ENCODE measurements at regions not wholly inside any gene's neighbourhood (a gene's known extent, or its start where the extent isn't known, plus 50 kb on each side); places are given as distances from the start of the nearest gene placed in this dataset.

GRCh38 chr4:14043203-14043602 is 415.7 kb upstream of the BOD1L1 start:
- no peak overlapping the region for H2AK5ac ChIP-seq (ENCODE audit: insufficient read length, low read length)
- no peak overlapping the region for H4K5ac ChIP-seq (ENCODE audit: insufficient read length, low read depth, low read length)
- no peak overlapping the region for H2BK20ac ChIP-seq (ENCODE audit: low read depth, low read length, poor library complexity, severe bottlenecking)
- Mint-ChIP-seq H3K27me3 (ENCODE audit: low read depth) (no peaks in the 10 kb centered on the region; the same call in 1 of the 2 replicates), H3K36me3 (ENCODE audit: insufficient read depth in 1 of 3, low read depth in 3 of 3) (no peaks in the 10 kb centered on the region; a peak in 1 of 7 replicates), H3K27ac (no peak overlapping the region), H3K9me3 (no peaks in the 10 kb centered on the region; a peak in 1 of 5 replicates), H3K4me1 (peaks cover 0 to 5% of the 10 kb centered on the region in 2 experiments; a peak in 1 of 4 replicates), H3K4me3 (no peak overlapping the region)
- H4K91ac ChIP-seq (ENCODE audit: insufficient read length, low read depth, low read length) = no peak overlapping the region
- H3K23me2 ChIP-seq (ENCODE audit: insufficient read length, low read depth, low read length, poor library complexity, severe bottlenecking) = no peaks in the 10 kb centered on the region
- no peak for DNase-seq
- no peak overlapping the region for H3K56ac ChIP-seq (ENCODE audit: insufficient read length, low read depth, low read length)
- H3K18ac ChIP-seq (ENCODE audit: insufficient read length, low read depth, low read length) = no peak overlapping the region
- no peak overlapping the region for H4K8ac ChIP-seq (replicated peaks; ENCODE audit: insufficient read length, low read depth, low read length)
- no peak overlapping the region for H2BK15ac ChIP-seq (ENCODE audit: low read depth, low read length)
- no peak overlapping the region for H2BK120ac ChIP-seq (ENCODE audit: low read depth, low read length, poor library complexity, severe bottlenecking)
- H3K27ac ChIP-seq (ENCODE audit: insufficient read length, low read depth, low read length) = no peak overlapping the region
- H2BK5ac ChIP-seq (ENCODE audit: insufficient read length, low read length) = no peak overlapping the region
- H3K4ac ChIP-seq (ENCODE audit: low read depth, low read length) = no peak overlapping the region
- no peak overlapping the region for H2BK12ac ChIP-seq (ENCODE audit: insufficient read length, low read depth, low read length)
- H3K79me2 ChIP-seq (ENCODE audit: insufficient read depth, low read length) = no peaks in the 10 kb centered on the region
- H3K27me3 ChIP-seq (ENCODE audit: insufficient read depth, low read length) = no peaks in the 10 kb centered on the region
- H4K20me1 ChIP-seq (ENCODE audit: control insufficient read depth, insufficient read depth, insufficient read length) = no peaks in the 10 kb centered on the region
- H2AFZ ChIP-seq (ENCODE audit: low read length) = no peak overlapping the region
- H3K79me1 ChIP-seq (ENCODE audit: insufficient read depth, low read depth, low read length, poor library complexity, severe bottlenecking) = no peaks in the 10 kb centered on the region
- no peak overlapping the region for H3K23ac ChIP-seq (ENCODE audit: insufficient read length, low read depth, low read length)
- H3K4me2 ChIP-seq (ENCODE audit: insufficient read depth, insufficient read length, low read length) = no peak overlapping the region
- no peaks in the 10 kb centered on the region for H3K4me1 ChIP-seq (ENCODE audit: insufficient read depth, low read length)
- H3K9ac ChIP-seq (ENCODE audit: extremely low read depth, insufficient read length, low read length) = no peak overlapping the region
- H3K14ac ChIP-seq (ENCODE audit: insufficient read depth, low read length) = no peak overlapping the region
- no peak for TF ChIP-seq CTCF (conservative IDR thresholded peaks at IDR 0.05)
- H3K9me3 ChIP-seq (ENCODE audit: control insufficient read depth, low read depth, low read length) = no peaks in the 10 kb centered on the region
- no peak overlapping the region for H3T11ph ChIP-seq (ENCODE audit: low read length)

Data from H9 (cell line).